ENCODE measurements at regions not wholly inside any gene's neighbourhood (a gene's known extent, or its start where the extent isn't known, plus 50 kb on each side); places are given as distances from the start of the nearest gene placed in this dataset.

DNA sequence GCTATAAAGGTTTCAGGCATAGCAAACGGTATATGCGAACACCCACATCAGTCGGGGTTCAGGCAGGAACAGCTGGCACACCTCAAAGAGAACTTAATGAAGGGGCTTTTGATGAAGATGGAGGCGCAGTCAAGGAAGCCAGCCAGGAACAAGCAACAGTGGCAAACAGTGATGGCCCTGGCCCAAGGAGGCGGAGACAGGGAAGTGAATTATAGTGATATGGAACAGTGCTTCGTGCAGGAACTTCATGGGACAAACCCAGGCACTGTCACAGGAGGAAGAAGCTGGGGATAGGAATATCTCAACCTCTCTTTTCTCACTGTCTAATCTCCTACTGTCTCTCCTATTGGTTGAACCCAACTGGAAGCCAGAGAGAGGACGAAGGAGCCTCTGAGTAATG is 328.3 kb downstream of the AACS start:
- TF ChIP-seq CREB1 (IDR thresholded peaks at IDR 0.05; ENCODE audit: low read depth) (no peak), CEBPB (IDR thresholded peaks at IDR 0.05) (no peak), TCF12 (IDR thresholded peaks at IDR 0.05; ENCODE audit: low read depth) (no peak), EP300 (IDR thresholded peaks at IDR 0.05; ENCODE audit: borderline replicate concordance) (no peak), FOXM1 (IDR thresholded peaks at IDR 0.05; ENCODE audit: borderline replicate concordance, low read depth) (no peak), RAD21 (IDR thresholded peaks at IDR 0.05; ENCODE audit: low read depth) (no peak), ZBTB7A (IDR thresholded peaks at IDR 0.05; ENCODE audit: low read depth) (no peak), EGR1 (IDR thresholded peaks at IDR 0.05) (no peak)

DNA sequence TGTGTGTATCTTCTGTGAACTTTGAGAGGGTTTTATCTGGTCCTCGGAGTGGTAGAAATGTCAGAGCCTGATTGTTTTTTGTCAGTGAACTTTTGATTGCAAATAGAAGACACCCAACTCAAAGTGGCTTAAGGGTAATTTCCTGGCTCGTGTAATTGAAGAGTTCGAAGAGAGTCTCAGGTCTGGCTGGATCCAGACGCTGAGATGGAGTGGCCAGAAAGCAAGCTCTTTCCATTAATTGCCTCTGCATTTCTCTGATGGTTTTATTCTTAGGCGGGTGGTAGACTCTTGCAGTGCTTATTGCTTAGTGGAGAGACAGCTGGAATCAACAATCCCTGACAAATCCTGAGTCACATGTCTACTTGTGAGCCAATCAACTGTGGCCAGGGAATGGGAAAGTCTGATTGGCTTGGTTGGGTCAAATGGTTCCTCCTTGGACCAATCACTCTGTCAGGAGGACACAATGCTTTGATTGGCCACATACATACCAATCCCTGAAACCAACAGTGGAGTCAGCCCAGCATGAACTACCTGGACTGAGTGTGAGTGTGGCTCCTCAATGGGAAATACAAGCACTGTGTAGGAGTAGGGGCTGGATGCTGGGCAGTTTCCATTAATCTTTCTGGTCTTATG is 330.5 kb downstream of the AACS start:
- TF ChIP-seq TAF1 (IDR thresholded peaks at IDR 0.05; ENCODE audit: low read depth) (no peak), CREB1 (IDR thresholded peaks at IDR 0.05; ENCODE audit: low read depth) (no peak), TEAD4 (IDR thresholded peaks at IDR 0.05) (no peak), CEBPB (IDR thresholded peaks at IDR 0.05) (no peak), YY1 (IDR thresholded peaks at IDR 0.05; ENCODE audit: low read depth) (no peak), EGR1 (IDR thresholded peaks at IDR 0.05) (no peak), TCF12 (IDR thresholded peaks at IDR 0.05; ENCODE audit: low read depth) (no peak), RAD21 (IDR thresholded peaks at IDR 0.05; ENCODE audit: low read depth) (no peak), FOXM1 (IDR thresholded peaks at IDR 0.05; ENCODE audit: borderline replicate concordance, low read depth) (no peak), NFIC (IDR thresholded peaks at IDR 0.05) (no peak), EP300 (IDR thresholded peaks at IDR 0.05; ENCODE audit: borderline replicate concordance) (no peak), ZBTB7A (IDR thresholded peaks at IDR 0.05; ENCODE audit: low read depth) (no peak)
- TF ChIP-seq, protein P1, sequence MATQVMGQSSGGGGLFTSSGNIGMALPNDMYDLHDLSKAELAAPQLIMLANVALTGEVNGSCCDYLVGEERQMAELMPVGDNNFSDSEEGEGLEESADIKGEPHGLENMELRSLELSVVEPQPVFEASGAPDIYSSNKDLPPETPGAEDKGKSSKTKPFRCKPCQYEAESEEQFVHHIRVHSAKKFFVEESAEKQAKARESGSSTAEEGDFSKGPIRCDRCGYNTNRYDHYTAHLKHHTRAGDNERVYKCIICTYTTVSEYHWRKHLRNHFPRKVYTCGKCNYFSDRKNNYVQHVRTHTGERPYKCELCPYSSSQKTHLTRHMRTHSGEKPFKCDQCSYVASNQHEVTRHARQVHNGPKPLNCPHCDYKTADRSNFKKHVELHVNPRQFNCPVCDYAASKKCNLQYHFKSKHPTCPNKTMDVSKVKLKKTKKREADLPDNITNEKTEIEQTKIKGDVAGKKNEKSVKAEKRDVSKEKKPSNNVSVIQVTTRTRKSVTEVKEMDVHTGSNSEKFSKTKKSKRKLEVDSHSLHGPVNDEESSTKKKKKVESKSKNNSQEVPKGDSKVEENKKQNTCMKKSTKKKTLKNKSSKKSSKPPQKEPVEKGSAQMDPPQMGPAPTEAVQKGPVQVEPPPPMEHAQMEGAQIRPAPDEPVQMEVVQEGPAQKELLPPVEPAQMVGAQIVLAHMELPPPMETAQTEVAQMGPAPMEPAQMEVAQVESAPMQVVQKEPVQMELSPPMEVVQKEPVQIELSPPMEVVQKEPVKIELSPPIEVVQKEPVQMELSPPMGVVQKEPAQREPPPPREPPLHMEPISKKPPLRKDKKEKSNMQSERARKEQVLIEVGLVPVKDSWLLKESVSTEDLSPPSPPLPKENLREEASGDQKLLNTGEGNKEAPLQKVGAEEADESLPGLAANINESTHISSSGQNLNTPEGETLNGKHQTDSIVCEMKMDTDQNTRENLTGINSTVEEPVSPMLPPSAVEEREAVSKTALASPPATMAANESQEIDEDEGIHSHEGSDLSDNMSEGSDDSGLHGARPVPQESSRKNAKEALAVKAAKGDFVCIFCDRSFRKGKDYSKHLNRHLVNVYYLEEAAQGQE (IDR thresholded peaks at IDR 0.05; ENCODE audit: low read depth): no peak
- TF ChIP-seq, protein P2, sequence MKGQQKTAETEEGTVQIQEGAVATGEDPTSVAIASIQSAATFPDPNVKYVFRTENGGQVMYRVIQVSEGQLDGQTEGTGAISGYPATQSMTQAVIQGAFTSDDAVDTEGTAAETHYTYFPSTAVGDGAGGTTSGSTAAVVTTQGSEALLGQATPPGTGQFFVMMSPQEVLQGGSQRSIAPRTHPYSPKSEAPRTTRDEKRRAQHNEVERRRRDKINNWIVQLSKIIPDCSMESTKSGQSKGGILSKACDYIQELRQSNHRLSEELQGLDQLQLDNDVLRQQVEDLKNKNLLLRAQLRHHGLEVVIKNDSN (IDR thresholded peaks at IDR 0.05): no peak
- TF ChIP-seq, protein P3, sequence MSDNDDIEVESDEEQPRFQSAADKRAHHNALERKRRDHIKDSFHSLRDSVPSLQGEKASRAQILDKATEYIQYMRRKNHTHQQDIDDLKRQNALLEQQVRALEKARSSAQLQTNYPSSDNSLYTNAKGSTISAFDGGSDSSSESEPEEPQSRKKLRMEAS (IDR thresholded peaks at IDR 0.05): no peak

DNA sequence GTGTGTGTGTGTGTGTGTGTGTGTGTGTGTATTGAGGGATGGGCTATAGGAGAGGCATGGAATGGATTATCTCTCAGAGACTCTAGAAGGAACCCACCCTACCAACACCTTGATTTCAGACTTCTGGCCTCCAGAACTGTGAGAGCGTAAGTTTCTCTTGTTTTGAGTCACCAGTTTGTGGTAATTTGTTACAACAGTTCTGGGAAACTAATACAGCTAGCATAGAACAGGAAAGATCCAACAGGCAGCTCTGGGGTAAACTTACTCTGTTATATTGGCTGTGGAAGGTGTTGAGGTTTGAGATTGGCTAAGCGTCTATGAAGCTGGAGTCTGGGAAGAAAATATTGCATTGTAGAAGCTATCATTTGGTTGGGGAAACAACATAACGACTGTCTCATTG is 334.3 kb downstream of the AACS start:
- TF ChIP-seq CREB1 (IDR thresholded peaks at IDR 0.05; ENCODE audit: low read depth) (no peak), NFIC (IDR thresholded peaks at IDR 0.05) (no peak), CEBPB (IDR thresholded peaks at IDR 0.05) (no peak), EGR1 (IDR thresholded peaks at IDR 0.05) (no peak), FOXM1 (IDR thresholded peaks at IDR 0.05; ENCODE audit: borderline replicate concordance, low read depth) (no peak)
- TF ChIP-seq, protein P2 (IDR thresholded peaks at IDR 0.05): no peak
- TF ChIP-seq, protein P3 (IDR thresholded peaks at IDR 0.05): no peak

DNA sequence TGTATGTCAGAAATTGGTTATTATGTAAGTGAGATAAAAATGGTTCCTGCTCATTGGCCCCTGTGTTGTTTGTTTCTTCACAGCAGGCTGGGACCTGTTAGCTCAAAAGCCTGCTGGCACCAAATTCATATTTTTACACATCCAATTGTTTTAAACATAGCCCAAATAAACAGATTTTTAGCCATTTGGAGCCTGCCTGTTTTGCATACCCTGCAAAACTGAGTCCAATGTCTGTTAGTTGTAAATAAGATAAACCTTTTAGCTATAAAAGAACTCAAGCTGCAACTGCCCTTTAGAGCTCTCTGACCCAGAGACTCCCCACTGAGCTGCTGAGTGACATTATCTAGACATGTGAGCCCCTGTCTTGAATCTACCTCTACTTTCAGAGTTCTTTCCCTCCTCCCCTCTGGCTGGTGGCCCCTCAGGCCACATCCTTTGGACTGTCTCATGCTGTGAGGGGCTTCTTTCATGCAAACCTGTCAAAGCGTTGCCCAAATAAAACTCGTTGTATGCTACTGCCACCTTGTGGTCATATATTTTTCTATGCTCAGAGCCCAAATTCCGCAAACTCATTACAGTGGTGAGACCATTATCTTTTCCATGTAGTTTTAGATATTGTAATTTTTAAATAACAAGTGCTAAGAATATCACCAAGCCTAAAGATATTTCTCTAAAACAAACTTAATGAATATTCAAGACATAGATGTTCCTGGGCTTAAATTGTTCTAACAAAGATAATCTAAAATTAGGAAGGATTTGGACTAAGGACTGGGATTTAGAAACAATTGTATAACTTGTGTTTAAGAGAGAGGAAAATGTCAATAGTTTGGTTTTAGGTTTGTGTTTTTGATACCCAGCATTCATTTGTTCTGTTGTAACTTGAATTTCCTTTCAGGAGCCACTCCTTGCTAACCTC is 337.9 kb downstream of the AACS start:
- TF ChIP-seq RAD21 (IDR thresholded peaks at IDR 0.05; ENCODE audit: low read depth): peak; percentile 72
- no peak for TF ChIP-seq NFIC (IDR thresholded peaks at IDR 0.05)

DNA sequence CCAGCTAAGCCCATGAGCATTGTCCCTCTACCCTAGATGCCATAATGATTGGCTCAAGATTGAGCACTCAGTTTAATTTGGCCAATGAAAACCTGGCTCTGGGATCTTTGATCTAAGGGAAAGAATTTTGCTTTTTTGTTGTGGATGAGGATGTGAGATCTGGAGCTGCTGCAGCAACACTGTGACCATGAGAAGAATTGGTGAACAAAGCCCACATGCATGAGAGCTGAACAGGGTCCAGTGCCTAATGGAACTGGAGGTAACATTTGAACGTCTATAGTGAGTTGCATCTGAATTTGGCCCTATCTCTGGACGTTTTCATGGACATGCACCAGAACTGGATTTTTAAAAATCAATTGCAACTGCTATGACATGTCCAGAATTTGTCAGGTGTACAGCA is 338.6 kb downstream of the AACS start:
- TF ChIP-seq CREB1 (IDR thresholded peaks at IDR 0.05; ENCODE audit: low read depth): no peak
- TF ChIP-seq TAF1 (IDR thresholded peaks at IDR 0.05; ENCODE audit: low read depth): no peak
- no peak for TF ChIP-seq ZBTB7A (IDR thresholded peaks at IDR 0.05; ENCODE audit: low read depth)
- TF ChIP-seq TCF12 (IDR thresholded peaks at IDR 0.05; ENCODE audit: low read depth): no peak
- no peak for TF ChIP-seq EGR1 (IDR thresholded peaks at IDR 0.05)
- TF ChIP-seq EP300 (IDR thresholded peaks at IDR 0.05; ENCODE audit: borderline replicate concordance): no peak
- TF ChIP-seq TEAD4 (IDR thresholded peaks at IDR 0.05): no peak
- TF ChIP-seq, protein P1 (IDR thresholded peaks at IDR 0.05; ENCODE audit: low read depth): no peak
- no peak for TF ChIP-seq RAD21 (IDR thresholded peaks at IDR 0.05; ENCODE audit: low read depth)
- TF ChIP-seq NFIC (IDR thresholded peaks at IDR 0.05): no peak
- TF ChIP-seq, protein P3 (IDR thresholded peaks at IDR 0.05): no peak
- TF ChIP-seq CEBPB (IDR thresholded peaks at IDR 0.05): no peak
- TF ChIP-seq FOXM1 (IDR thresholded peaks at IDR 0.05; ENCODE audit: borderline replicate concordance, low read depth): no peak
- no peak for TF ChIP-seq YY1 (IDR thresholded peaks at IDR 0.05; ENCODE audit: low read depth)
- TF ChIP-seq, protein P2 (IDR thresholded peaks at IDR 0.05): no peak
